T-helper 2 cell treated with Interferon-gamma antibody and Interleukin-4, amounts not matched to agents 5 μg/mL and 100 μg/mL, for 36 hours (primary cell): ENCODE measurements at regions not wholly inside any gene's neighbourhood (a gene's known extent, or its start where the extent isn't known, plus 50 kb on each side); places are given as distances from the start of the nearest gene placed in this dataset.

Source experiments
- DNase-seq: peaks from one replicate; pipeline ENCODE4 v3.0.0; 2021; ENCODE audit warnings: low spot score
- H3K27ac Mint-ChIP-seq: one replicate; pipeline ENCODE4 v1.8.0; 2021; ENCODE audit warnings: mild to moderate bottlenecking, mixed read lengths
- H3K27me3 Mint-ChIP-seq: one replicate; pipeline ENCODE4 v1.8.0; 2021; ENCODE audit warnings: low read depth, mixed read lengths
- H3K36me3 Mint-ChIP-seq: one replicate; pipeline ENCODE4 v1.8.0; 2021; ENCODE audit warnings: low read depth, mixed read lengths
- H3K4me1 Mint-ChIP-seq: one replicate; pipeline ENCODE4 v1.8.0; 2021; ENCODE audit warnings: low read depth, mixed read lengths
- H3K4me3 Mint-ChIP-seq: one replicate; pipeline ENCODE4 v1.8.0; 2022; ENCODE audit warnings: mild to moderate bottlenecking, moderate library complexity, mixed read lengths
- H3K9me3 Mint-ChIP-seq: one replicate; pipeline ENCODE4 v1.8.0; 2021; ENCODE audit warnings: mixed read lengths

GRCh38 chr5:26245321-26245720 lies 793.1 kb downstream of the CDH9 start:
- Mint-ChIP-seq H3K36me3 (no peaks in the 10 kb centered on the region), H3K27ac (no peak overlapping the region), H3K27me3 (no peaks in the 10 kb centered on the region), H3K9me3 (peaks cover 20% of the 10 kb centered on the region), H3K4me1 (no peaks in the 10 kb centered on the region), H3K4me3 (no peak overlapping the region)
- no peak for DNase-seq

- peaks cover 18% of the 10 kb centered on the region for H3K9me3 Mint-ChIP-seq
- H3K4me3 Mint-ChIP-seq: no peak overlapping the region
- DNase-seq: no peak
- no peaks in the 10 kb centered on the region for H3K36me3 Mint-ChIP-seq
- H3K27ac Mint-ChIP-seq: no peak overlapping the region
- no peaks in the 10 kb centered on the region for H3K4me1 Mint-ChIP-seq
- no peaks in the 10 kb centered on the region for H3K27me3 Mint-ChIP-seq
These were observed 798.8 kb downstream of the CDH9 start for GRCh38 chr5:26239588-26239987.

- no peak for DNase-seq
- H3K4me1 Mint-ChIP-seq: no peaks in the 10 kb centered on the region
- H3K27ac Mint-ChIP-seq: no peak overlapping the region
- H3K9me3 Mint-ChIP-seq: peaks cover 32% of the 10 kb centered on the region
- no peaks in the 10 kb centered on the region for H3K36me3 Mint-ChIP-seq
- no peaks in the 10 kb centered on the region for H3K27me3 Mint-ChIP-seq
- H3K4me3 Mint-ChIP-seq: no peak overlapping the region
These were observed 800.9 kb downstream of the CDH9 start for GRCh38 chr5:26237489-26237888.

DNA sequence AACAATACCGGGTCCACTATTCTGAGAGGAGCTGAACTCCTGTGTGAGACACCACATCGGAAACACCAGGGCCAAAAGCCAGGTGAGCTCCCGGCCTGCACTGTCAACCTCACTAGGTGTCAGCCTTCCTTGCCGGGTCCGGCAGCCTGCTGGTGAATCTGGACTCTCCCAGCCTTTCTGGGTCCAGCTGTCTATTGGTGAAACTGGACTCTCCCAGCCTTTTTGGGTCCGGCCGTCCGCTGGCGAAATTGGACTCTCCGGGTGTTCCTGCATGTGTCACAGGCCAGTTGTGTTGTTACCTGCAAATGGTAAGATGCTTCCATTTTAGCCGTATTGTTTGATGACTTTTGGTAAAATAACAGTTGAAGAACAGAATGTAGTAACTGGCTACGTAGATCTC lies 801.5 kb downstream of the CDH9 start:
- DNase-seq: no peak
- no peak overlapping the region for H3K4me3 Mint-ChIP-seq
- no peaks in the 10 kb centered on the region for H3K4me1 Mint-ChIP-seq

GRCh38 chr5:26232706-26233105 lies 805.7 kb downstream of the CDH9 start:
- Mint-ChIP-seq H3K27ac (no peak overlapping the region), H3K4me1 (no peaks in the 10 kb centered on the region), H3K36me3 (no peaks in the 10 kb centered on the region), H3K9me3 (peaks cover 55% of the 10 kb centered on the region), H3K4me3 (no peak overlapping the region), H3K27me3 (no peaks in the 10 kb centered on the region)
- DNase-seq: no peak

More for the DNA sequence above, 801.5 kb downstream of the CDH9 start:
- Mint-ChIP-seq H3K27ac (no peak overlapping the region), H3K9me3 (peaks cover 34% of the 10 kb centered on the region), H3K27me3 (no peaks in the 10 kb centered on the region), H3K36me3 (no peaks in the 10 kb centered on the region)

- DNase-seq: no peak
- no peak overlapping the region for H3K27ac Mint-ChIP-seq
- H3K9me3 Mint-ChIP-seq: peaks cover 65% of the 10 kb centered on the region
- H3K4me3 Mint-ChIP-seq: no peak overlapping the region
- no peaks in the 10 kb centered on the region for H3K36me3 Mint-ChIP-seq
- no peaks in the 10 kb centered on the region for H3K4me1 Mint-ChIP-seq
- H3K27me3 Mint-ChIP-seq: no peaks in the 10 kb centered on the region
These were observed 807.1 kb downstream of the CDH9 start for GRCh38 chr5:26231316-26231715.

DNA sequence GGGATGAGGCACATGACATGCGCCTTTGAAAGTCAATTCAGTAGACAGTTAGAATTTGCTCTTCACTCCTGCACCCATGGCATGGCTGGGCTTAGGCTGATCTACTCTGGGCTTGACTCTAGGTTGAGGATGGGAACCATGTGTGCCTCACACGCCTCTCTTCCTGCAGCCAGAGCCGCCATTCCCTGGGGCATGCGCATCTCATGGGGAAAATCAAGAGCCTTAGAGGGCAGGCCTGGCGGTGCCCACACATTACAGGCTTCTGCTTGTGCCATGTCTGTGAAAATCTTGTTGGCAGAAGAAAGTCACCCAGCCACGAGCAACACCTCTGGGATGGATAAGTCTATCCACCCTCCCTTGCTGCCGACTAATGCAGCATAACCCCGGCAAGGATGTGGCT lies 808.5 kb downstream of the CDH9 start:
- Mint-ChIP-seq H3K9me3 (peaks cover 74% of the 10 kb centered on the region), H3K27me3 (no peaks in the 10 kb centered on the region), H3K4me1 (no peaks in the 10 kb centered on the region), H3K27ac (no peak overlapping the region), H3K36me3 (no peaks in the 10 kb centered on the region), H3K4me3 (no peak overlapping the region)
- no peak for DNase-seq

DNA sequence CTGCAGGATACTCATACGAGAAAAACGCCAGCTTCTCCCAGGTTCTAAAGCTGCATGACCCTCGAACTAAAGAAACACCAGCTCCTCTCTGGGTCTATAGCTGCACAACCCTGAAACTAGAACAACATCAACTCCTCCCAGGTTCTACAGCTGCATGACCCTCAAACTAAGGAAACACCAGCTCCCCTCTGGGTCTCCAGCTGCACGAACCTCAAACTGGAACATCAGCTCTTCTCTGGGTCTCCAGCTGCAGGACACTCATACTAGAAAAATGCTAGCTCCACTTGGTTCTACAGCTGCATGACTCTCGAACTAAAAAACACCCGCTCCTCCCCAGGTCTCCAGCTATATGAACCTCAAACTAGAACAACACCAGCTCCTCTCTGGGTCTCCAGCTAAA lies 811.1 kb downstream of the CDH9 start:
- Mint-ChIP-seq H3K4me1 (no peaks in the 10 kb centered on the region), H3K27ac (no peak overlapping the region), H3K9me3 (peaks cover 76% of the 10 kb centered on the region), H3K36me3 (no peaks in the 10 kb centered on the region), H3K27me3 (no peaks in the 10 kb centered on the region), H3K4me3 (no peak overlapping the region)
- DNase-seq: no peak

DNA sequence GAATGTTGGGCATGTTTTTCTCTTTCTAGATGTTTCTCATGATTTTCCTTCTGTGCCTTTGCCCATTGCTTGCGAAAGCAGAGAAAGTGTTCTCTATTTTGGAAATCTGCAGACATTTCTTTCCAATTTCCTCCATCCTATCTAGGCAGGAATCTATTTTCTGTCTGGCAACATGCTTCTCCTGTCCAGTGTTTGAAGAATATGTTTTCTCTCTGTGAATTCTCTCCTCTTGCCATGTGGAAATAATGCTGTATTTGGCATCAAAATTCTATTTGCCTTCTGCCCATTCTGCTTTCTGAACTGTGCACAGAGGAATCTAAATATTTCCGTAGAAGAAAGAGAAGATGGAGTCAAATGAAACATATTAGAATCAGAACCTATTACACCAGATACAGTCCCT lies 833.3 kb downstream of the CDH9 start:
- no peak for DNase-seq
- Mint-ChIP-seq H3K27ac (no peak overlapping the region), H3K36me3 (no peaks in the 10 kb centered on the region), H3K4me1 (no peaks in the 10 kb centered on the region), H3K27me3 (no peaks in the 10 kb centered on the region), H3K4me3 (no peak overlapping the region), H3K9me3 (peaks cover 58% of the 10 kb centered on the region)

DNA sequence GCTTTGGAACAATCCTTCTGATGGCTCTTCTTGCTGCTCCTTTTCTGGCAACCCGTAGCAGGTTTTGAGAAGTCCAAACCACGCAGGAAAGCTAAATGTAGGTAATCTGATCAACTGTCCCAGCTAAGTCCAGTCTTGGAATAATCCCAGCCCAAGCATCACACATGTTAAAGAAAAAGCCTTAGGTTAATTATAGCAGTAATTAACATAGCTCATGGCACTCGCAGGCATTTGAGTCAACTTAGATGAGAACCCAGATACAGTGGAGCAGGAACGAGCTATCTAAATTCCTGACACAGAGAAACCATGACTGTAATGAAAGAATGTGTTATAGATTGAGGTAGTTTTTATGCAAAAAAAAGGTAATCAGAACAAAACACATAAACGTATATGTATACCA lies 844.8 kb downstream of the CDH9 start:
- no peak for DNase-seq
- Mint-ChIP-seq H3K4me1 (no peaks in the 10 kb centered on the region), H3K27me3 (no peaks in the 10 kb centered on the region), H3K27ac (no peak overlapping the region), H3K4me3 (no peak overlapping the region), H3K9me3 (peaks cover 33% of the 10 kb centered on the region), H3K36me3 (no peaks in the 10 kb centered on the region)

DNA sequence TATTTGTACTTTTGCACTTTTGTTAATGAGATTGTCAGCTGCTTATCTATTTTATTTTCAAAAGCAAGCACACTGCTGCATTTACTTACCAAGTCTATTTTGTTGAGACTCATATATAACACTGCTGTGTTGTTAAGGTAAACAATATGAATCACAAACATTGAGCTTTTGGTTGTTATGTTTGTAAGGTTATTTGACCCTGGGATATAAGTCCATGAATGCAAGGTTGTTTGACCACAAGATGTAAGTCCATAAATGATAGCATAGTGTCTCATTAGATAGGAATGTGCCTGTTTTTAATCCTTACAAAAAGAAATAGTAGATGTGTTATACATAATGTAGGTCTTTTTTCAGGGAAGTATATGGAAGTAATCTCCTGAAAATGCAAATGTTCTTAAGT lies 845.9 kb downstream of the CDH9 start:
- Mint-ChIP-seq H3K27ac (no peak overlapping the region), H3K36me3 (no peaks in the 10 kb centered on the region), H3K9me3 (peaks cover 27% of the 10 kb centered on the region)

DNA sequence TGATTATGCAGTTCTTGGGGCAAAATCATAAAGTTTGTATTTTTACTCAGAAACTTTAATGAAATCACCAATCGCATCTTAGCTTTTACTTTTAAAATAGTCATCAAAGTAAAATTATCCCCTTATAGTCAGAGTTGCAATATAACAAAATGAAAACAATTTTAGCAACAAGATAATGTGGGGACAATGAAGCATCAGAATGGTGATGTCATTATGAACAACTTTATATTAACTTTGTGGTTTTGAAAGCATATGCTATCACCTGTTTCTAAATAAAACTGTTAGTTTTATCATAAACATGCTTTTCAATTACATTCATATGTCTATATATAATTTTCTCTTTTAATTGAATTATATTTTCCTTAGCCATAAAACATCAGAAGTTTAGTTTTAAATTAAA lies 856.8 kb downstream of the CDH9 start:
- Mint-ChIP-seq H3K36me3 (no peaks in the 10 kb centered on the region), H3K4me1 (no peaks in the 10 kb centered on the region), H3K9me3 (peaks cover 35% of the 10 kb centered on the region), H3K4me3 (no peak overlapping the region), H3K27ac (no peak overlapping the region), H3K27me3 (no peaks in the 10 kb centered on the region)
- DNase-seq: no peak

More for the DNA sequence above, 845.9 kb downstream of the CDH9 start:
- DNase-seq: no peak
- no peak overlapping the region for H3K4me3 Mint-ChIP-seq
- H3K4me1 Mint-ChIP-seq: no peaks in the 10 kb centered on the region
- no peaks in the 10 kb centered on the region for H3K27me3 Mint-ChIP-seq

- H3K27ac Mint-ChIP-seq: no peak overlapping the region
- H3K9me3 Mint-ChIP-seq: peaks cover 44% of the 10 kb centered on the region
- H3K36me3 Mint-ChIP-seq: no peaks in the 10 kb centered on the region
- no peak for DNase-seq
- H3K4me3 Mint-ChIP-seq: no peak overlapping the region
- H3K27me3 Mint-ChIP-seq: no peaks in the 10 kb centered on the region
- no peaks in the 10 kb centered on the region for H3K4me1 Mint-ChIP-seq
These were observed 889.7 kb downstream of the CDH9 start for GRCh38 chr5:26148569-26149107.

GRCh38 chr5:26143259-26143658 lies 895.1 kb downstream of the CDH9 start:
- Mint-ChIP-seq H3K4me3 (no peak overlapping the region), H3K27ac (no peak overlapping the region), H3K4me1 (no peaks in the 10 kb centered on the region), H3K9me3 (peaks cover 27% of the 10 kb centered on the region), H3K27me3 (no peaks in the 10 kb centered on the region), H3K36me3 (no peaks in the 10 kb centered on the region)
- DNase-seq: no peak

DNA sequence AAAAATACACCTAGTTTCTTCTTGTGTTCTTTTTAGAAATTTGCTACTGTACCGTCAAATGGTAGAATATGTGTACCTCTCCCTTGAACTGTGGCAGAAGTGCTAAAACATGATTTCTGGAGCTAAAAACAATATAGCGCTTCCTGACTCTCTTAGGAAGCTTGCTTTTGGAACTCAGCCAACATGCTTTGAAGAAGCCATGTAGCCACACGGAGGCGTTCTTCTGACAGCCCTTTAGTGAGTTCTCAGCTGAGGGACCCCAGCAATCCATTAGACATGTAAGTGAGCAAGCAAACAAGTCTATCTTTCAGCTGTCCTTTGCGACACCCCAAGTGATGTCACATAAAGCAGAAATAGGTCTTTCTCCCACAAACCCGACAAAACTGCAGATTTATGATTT lies 917.0 kb downstream of the CDH9 start:
- no peaks in the 10 kb centered on the region for H3K27me3 Mint-ChIP-seq
- H3K36me3 Mint-ChIP-seq: no peaks in the 10 kb centered on the region
- no peak for DNase-seq
- no peak overlapping the region for H3K27ac Mint-ChIP-seq
- H3K9me3 Mint-ChIP-seq: peaks cover 29% of the 10 kb centered on the region
- no peak overlapping the region for H3K4me3 Mint-ChIP-seq
- H3K4me1 Mint-ChIP-seq: no peaks in the 10 kb centered on the region
